ENCODE measurements at regions not wholly inside any gene's neighbourhood (a gene's known extent, or its start where the extent isn't known, plus 50 kb on each side); places are given as distances from the start of the nearest gene placed in this dataset.

GRCh38 chr5:165258197-165258771 is 1752.9 kb downstream of the MAT2B start:
- no peak overlapping the region for H3K4me3 ChIP-seq (ENCODE audit: low read depth, low read length)
- no peak for TF ChIP-seq CTCF (IDR thresholded peaks at IDR 0.05; ENCODE audit: low read depth, low read length)
- H3K9me3 ChIP-seq: no peaks in the 10 kb centered on the region
- peaks cover 2% of the 10 kb centered on the region; the same call in 1 of the 2 replicates for H3K4me1 ChIP-seq
- H3K27me3 ChIP-seq: no peaks in the 10 kb centered on the region
- peak; percentile 61 for DNase-seq
- H3K36me3 ChIP-seq: no peaks in the 10 kb centered on the region

GRCh38 chr5:165260426-165260825 is 1755.0 kb downstream of the MAT2B start:
- Histone ChIP-seq H3K36me3 (no peaks in the 10 kb centered on the region), H3K9me3 (no peaks in the 10 kb centered on the region), H3K4me1 (peaks cover 2% of the 10 kb centered on the region; the same call in 1 of the 2 replicates), H3K4me3 (ENCODE audit: low read depth, low read length) (no peak overlapping the region), H3K27me3 (no peaks in the 10 kb centered on the region)
- no peak for TF ChIP-seq CTCF (IDR thresholded peaks at IDR 0.05; ENCODE audit: low read depth, low read length)
- DNase-seq: no peak

GRCh38 chr5:165263536-165263935 is 1758.1 kb downstream of the MAT2B start:
- no peak for TF ChIP-seq CTCF (IDR thresholded peaks at IDR 0.05; ENCODE audit: low read depth, low read length)
- no peak for DNase-seq

GRCh38 chr5:165266939-165267338 is 1761.5 kb downstream of the MAT2B start:
- Histone ChIP-seq H3K4me1 (no peaks in the 10 kb centered on the region), H3K9me3 (no peaks in the 10 kb centered on the region), H3K36me3 (no peaks in the 10 kb centered on the region), H3K4me3 (ENCODE audit: low read depth, low read length) (no peak overlapping the region), H3K27me3 (no peaks in the 10 kb centered on the region)
- no peak for TF ChIP-seq CTCF (IDR thresholded peaks at IDR 0.05; ENCODE audit: low read depth, low read length)
- DNase-seq: no peak

More at GRCh38 chr5:165263536-165263935, 1758.1 kb downstream of the MAT2B start:
- Histone ChIP-seq H3K36me3 (no peaks in the 10 kb centered on the region), H3K4me1 (peaks cover 2% of the 10 kb centered on the region; the same call in 1 of the 2 replicates), H3K27me3 (no peaks in the 10 kb centered on the region), H3K4me3 (ENCODE audit: low read depth, low read length) (no peak overlapping the region), H3K9me3 (no peaks in the 10 kb centered on the region)

GRCh38 chr5:165272436-165272835 is 1767.0 kb downstream of the MAT2B start:
- no peak for TF ChIP-seq CTCF (IDR thresholded peaks at IDR 0.05; ENCODE audit: low read depth, low read length)
- no peaks in the 10 kb centered on the region for H3K36me3 ChIP-seq
- DNase-seq: no peak
- H3K27me3 ChIP-seq: no peaks in the 10 kb centered on the region
- H3K4me1 ChIP-seq: no peaks in the 10 kb centered on the region; the same call in 1 of the 2 replicates
- H3K4me3 ChIP-seq (ENCODE audit: low read depth, low read length): no peak overlapping the region
- no peaks in the 10 kb centered on the region for H3K9me3 ChIP-seq

GRCh38 chr5:165277661-165278060 is 1772.2 kb downstream of the MAT2B start:
- H3K4me3 ChIP-seq (ENCODE audit: low read depth, low read length): no peak overlapping the region
- TF ChIP-seq CTCF (IDR thresholded peaks at IDR 0.05; ENCODE audit: low read depth, low read length): no peak
- DNase-seq: no peak
- no peaks in the 10 kb centered on the region for H3K27me3 ChIP-seq
- H3K4me1 ChIP-seq: no peaks in the 10 kb centered on the region; the same call in 1 of the 2 replicates
- H3K36me3 ChIP-seq: no peaks in the 10 kb centered on the region
- H3K9me3 ChIP-seq: no peaks in the 10 kb centered on the region

Measured in BE2C (cell line).